GM12891 (cell line): ENCODE measurements at regions not wholly inside any gene's neighbourhood (a gene's known extent, or its start where the extent isn't known, plus 50 kb on each side); places are given as distances from the start of the nearest gene placed in this dataset.
"Not testable (repeated sequence)": the region's sequence is repeated elsewhere in the genome, so short reads cannot be mapped to it uniquely, and the experiment has no call there.

Experiments used
- PAX5 ChIP-seq: IDR thresholded peaks from 2 replicates; pipeline ENCODE4 v1.6.1; 2011; ENCODE audit warnings: low read length, moderate library complexity, mild to moderate bottlenecking; ENCODE audit not compliant: insufficient read depth, severe bottlenecking
- POLR2A ChIP-seq: IDR thresholded peaks from 2 replicates; pipeline ENCODE4 v1.6.1; 2011; ENCODE audit warnings: low read depth, low read length, control low read depth
- POLR2AphosphoS5 ChIP-seq: IDR thresholded peaks from 2 replicates; pipeline ENCODE4 v1.6.1; 2011; ENCODE audit warnings: low read depth, low read length, control low read depth
- POU2F2 ChIP-seq: IDR thresholded peaks from 2 replicates; pipeline ENCODE4 v1.6.1; 2011; ENCODE audit warnings: low read depth, mild to moderate bottlenecking, control low read depth, low read length, moderate library complexity
- SPI1 ChIP-seq: IDR thresholded peaks from 2 replicates; pipeline ENCODE4 v1.6.1; 2011; ENCODE audit warnings: low read depth, low read length, control low read depth
- TAF1 ChIP-seq: IDR thresholded peaks from 2 replicates; pipeline ENCODE4 v1.6.1; 2011; ENCODE audit warnings: low read depth, low read length, control low read depth

GRCh38 chr9:2394087-2394741, 227.4 kb upstream of the VLDLR start:
- TF ChIP-seq PAX5, POLR2AphosphoS5, POLR2A, TAF1, POU2F2, SPI1: not testable (repeated sequence)
